ENCODE measurements at regions not wholly inside any gene's neighbourhood (a gene's known extent, or its start where the extent isn't known, plus 50 kb on each side); places are given as distances from the start of the nearest gene placed in this dataset.

GRCh38 chr9:82333671-82334070 lies 345.1 kb downstream of the SPATA31D1 start:
- Histone ChIP-seq H3K4me1 (ENCODE audit: insufficient read depth, poor library complexity, severe bottlenecking) (peaks cover 27% of the 10 kb centered on the region), H3K27ac (ENCODE audit: poor library complexity, severe bottlenecking) (peak overlapping the region; percentile 91), H3K9me3 (ENCODE audit: severe bottlenecking) (no peaks in the 10 kb centered on the region), H3K4me3 (ENCODE audit: severe bottlenecking) (no peak overlapping the region), H3K36me3 (ENCODE audit: low read depth) (no peaks in the 10 kb centered on the region), H3K27me3 (ENCODE audit: insufficient read depth, poor library complexity, severe bottlenecking) (no peaks in the 10 kb centered on the region)
- DNase-seq (ENCODE audit: low spot score), result no peak
- TF ChIP-seq CTCF (IDR thresholded peaks at IDR 0.05; ENCODE audit: poor library complexity, severe bottlenecking), result no peak
- ATAC-seq (ENCODE audit: low read depth), result no peak

GRCh38 chr9:82334286-82334685 lies 345.7 kb downstream of the SPATA31D1 start:
- no peak for TF ChIP-seq CTCF (IDR thresholded peaks at IDR 0.05; ENCODE audit: poor library complexity, severe bottlenecking)
- DNase-seq (ENCODE audit: low spot score) (no peak), ATAC-seq (ENCODE audit: low read depth) (no peak)
- H3K36me3 ChIP-seq (ENCODE audit: low read depth), result no peaks in the 10 kb centered on the region
- H3K27ac ChIP-seq (ENCODE audit: poor library complexity, severe bottlenecking), result peak overlapping the region; percentile 91
- H3K9me3 ChIP-seq (ENCODE audit: severe bottlenecking), result no peaks in the 10 kb centered on the region
- H3K4me3 ChIP-seq (ENCODE audit: severe bottlenecking), result no peak overlapping the region
- peaks cover 29% of the 10 kb centered on the region for H3K4me1 ChIP-seq (ENCODE audit: insufficient read depth, poor library complexity, severe bottlenecking)
- no peaks in the 10 kb centered on the region for H3K27me3 ChIP-seq (ENCODE audit: insufficient read depth, poor library complexity, severe bottlenecking)

GRCh38 chr9:82337351-82337750 lies 348.8 kb downstream of the SPATA31D1 start:
- H3K4me1 ChIP-seq (ENCODE audit: insufficient read depth, poor library complexity, severe bottlenecking), result peaks cover 17% of the 10 kb centered on the region
- no peaks in the 10 kb centered on the region for H3K36me3 ChIP-seq (ENCODE audit: low read depth)
- TF ChIP-seq CTCF (IDR thresholded peaks at IDR 0.05; ENCODE audit: poor library complexity, severe bottlenecking), result no peak
- H3K27me3 ChIP-seq (ENCODE audit: insufficient read depth, poor library complexity, severe bottlenecking), result no peaks in the 10 kb centered on the region
- H3K27ac ChIP-seq (ENCODE audit: poor library complexity, severe bottlenecking), result no peak overlapping the region
- ATAC-seq (ENCODE audit: low read depth) (no peak), DNase-seq (ENCODE audit: low spot score) (no peak)
- no peak overlapping the region for H3K4me3 ChIP-seq (ENCODE audit: severe bottlenecking)
- no peaks in the 10 kb centered on the region for H3K9me3 ChIP-seq (ENCODE audit: severe bottlenecking)

- Histone ChIP-seq H3K4me3 (ENCODE audit: severe bottlenecking) (no peak overlapping the region), H3K36me3 (ENCODE audit: low read depth) (no peaks in the 10 kb centered on the region), H3K27me3 (ENCODE audit: insufficient read depth, poor library complexity, severe bottlenecking) (no peaks in the 10 kb centered on the region), H3K27ac (ENCODE audit: poor library complexity, severe bottlenecking) (no peak overlapping the region), H3K4me1 (ENCODE audit: insufficient read depth, poor library complexity, severe bottlenecking) (peaks cover 2% of the 10 kb centered on the region), H3K9me3 (ENCODE audit: severe bottlenecking) (peaks cover 3% of the 10 kb centered on the region)
- TF ChIP-seq CTCF (IDR thresholded peaks at IDR 0.05; ENCODE audit: poor library complexity, severe bottlenecking), result no peak
- ATAC-seq (ENCODE audit: low read depth) (no peak), DNase-seq (ENCODE audit: low spot score) (no peak)
Observed at GRCh38 chr9:82342046-82342445, 353.5 kb downstream of the SPATA31D1 start.

GRCh38 chr9:82346040-82346439 lies 357.5 kb downstream of the SPATA31D1 start:
- ATAC-seq (ENCODE audit: low read depth) (no peak), DNase-seq (ENCODE audit: low spot score) (no peak)
- Histone ChIP-seq H3K4me3 (ENCODE audit: severe bottlenecking) (no peak overlapping the region), H3K27me3 (ENCODE audit: insufficient read depth, poor library complexity, severe bottlenecking) (no peaks in the 10 kb centered on the region), H3K9me3 (ENCODE audit: severe bottlenecking) (peaks cover 3% of the 10 kb centered on the region), H3K27ac (ENCODE audit: poor library complexity, severe bottlenecking) (no peak overlapping the region), H3K4me1 (ENCODE audit: insufficient read depth, poor library complexity, severe bottlenecking) (no peaks in the 10 kb centered on the region), H3K36me3 (ENCODE audit: low read depth) (no peaks in the 10 kb centered on the region)
- TF ChIP-seq CTCF (IDR thresholded peaks at IDR 0.05; ENCODE audit: poor library complexity, severe bottlenecking), result no peak

Measured in RWPE2 (cell line).